Smooth muscle cell (in vitro differentiated cells): ENCODE measurements at regions not wholly inside any gene's neighbourhood (a gene's known extent, or its start where the extent isn't known, plus 50 kb on each side); places are given as distances from the start of the nearest gene placed in this dataset.

Source experiments
- DNase-seq: peaks from one replicate; lab custom pipeline; 2025; ENCODE audit not compliant: unreplicated experiment; lab: John Stamatoyannopoulos, UW
- H2AFZ ChIP-seq: fragments of 200-600 bp; sonication (generic); 2 replicates; pipeline ENCODE4 v1.6.0; 2016; ENCODE audit warnings: antibody characterized with exemption, low read depth, mild to moderate bottlenecking
- H3F3A ChIP-seq: fragments of 200-600 bp; sonication (generic); 2 replicates; pipeline ENCODE4 v1.6.0; 2017; ENCODE audit warnings: antibody characterized with exemption, low read depth
- H3K27ac ChIP-seq: fragments of 200-600 bp; sonication (generic); 2 replicates; pipeline ENCODE4 v1.5.1; 2016; ENCODE audit warnings: low read depth, mild to moderate bottlenecking
- H3K27me3 ChIP-seq: fragments of 200-600 bp; sonication (generic); 2 replicates; pipeline ENCODE4 v1.6.1; 2016; ENCODE audit warnings: low read depth, mild to moderate bottlenecking
- H3K36me3 ChIP-seq: fragments of 200-600 bp; sonication (generic); 2 replicates; pipeline ENCODE4 v1.5.1; 2016; ENCODE audit warnings: low read depth
- H3K4me1 ChIP-seq: fragments of 200-600 bp; sonication (generic); 2 replicates; pipeline ENCODE4 v1.5.1; 2016; ENCODE audit warnings: low read depth
- H3K4me2 ChIP-seq: fragments of 200-600 bp; sonication (generic); 2 replicates; pipeline ENCODE4 v1.6.0; 2016; ENCODE audit warnings: mild to moderate bottlenecking
- H3K4me3 ChIP-seq: fragments of 200-600 bp; sonication (generic); 2 replicates; pipeline ENCODE4 v1.5.1; 2016; ENCODE audit warnings: mild to moderate bottlenecking
- H3K79me2 ChIP-seq: fragments of 200-600 bp; sonication (generic); 2 replicates; pipeline ENCODE4 v1.6.0; 2016; ENCODE audit warnings: low read depth, mild to moderate bottlenecking
- H3K9ac ChIP-seq: fragments of 200-600 bp; sonication (generic); 2 replicates; pipeline ENCODE4 v1.6.0; 2016; ENCODE audit warnings: low read depth
- H3K9me3 ChIP-seq: fragments of 200-600 bp; sonication (generic); replicated peaks from 2 replicates; pipeline ENCODE4 v1.5.1; 2016; ENCODE audit warnings: low read depth
- H4K20me1 ChIP-seq: fragments of 200-600 bp; sonication (generic); 2 replicates; pipeline ENCODE4 v1.6.0; 2016; ENCODE audit warnings: low read depth
- WGBS: methylation state at CpG from one replicate; pipeline ENCODE4 v1.1.7; 2016; ENCODE audit warnings: low lambda C conversion rate; 5-methylcytosine and 5-hydroxymethylcytosine counted together
- TF ChIP-seq, protein P1 (sequence below): fragments of 200-600 bp; sonication (generic); IDR thresholded peaks from 2 replicates; pipeline ENCODE4 v1.5.1; 2017; ENCODE audit warnings: borderline replicate concordance, mild to moderate bottlenecking, antibody characterized with exemption; ENCODE audit not compliant: insufficient read depth, poor library complexity, severe bottlenecking

DNA sequence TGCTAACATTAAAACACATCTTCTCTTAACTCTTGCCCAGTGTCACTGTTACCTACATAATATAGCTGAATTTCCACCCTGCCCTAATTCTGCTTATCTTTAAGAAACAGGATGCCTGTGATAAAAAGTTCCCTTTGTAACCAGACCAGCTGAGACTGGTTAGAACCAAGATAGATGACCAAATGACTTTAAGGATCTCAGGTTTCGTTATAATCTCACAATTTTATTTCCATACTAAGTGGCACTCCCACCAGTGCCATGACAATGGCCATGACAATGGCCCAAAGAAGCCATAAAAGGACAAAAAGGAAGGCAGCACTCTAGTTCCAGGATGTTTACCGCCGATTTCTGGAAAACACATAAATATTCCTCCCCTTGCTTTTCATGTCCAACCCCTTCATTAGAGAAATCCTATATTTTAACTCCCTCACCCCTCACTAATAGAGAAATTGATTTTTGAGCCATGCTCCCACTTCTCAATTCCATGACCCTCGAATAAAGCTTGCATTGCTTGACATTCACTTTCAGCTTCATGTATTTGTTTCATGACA is 126.1 kb downstream of the ELAPOR2 start:
- Histone ChIP-seq H3K4me3 (no peak overlapping the region), H3K9me3 (no peaks in the 10 kb centered on the region), H3K9ac (no peak overlapping the region), H3K27me3 (no peaks in the 10 kb centered on the region), H3K36me3 (peaks cover 7% of the 10 kb centered on the region), H2AFZ (no peak overlapping the region), H3K4me2 (no peak overlapping the region), H3K4me1 (no peaks in the 10 kb centered on the region), H4K20me1 (no peaks in the 10 kb centered on the region), H3K27ac (no peak overlapping the region), H3F3A (no peaks in the 10 kb centered on the region), H3K79me2 (no peaks in the 10 kb centered on the region)
- WGBS: 98% methylated on average over 4 of the region's 4 CpGs
- TF ChIP-seq, protein P1, sequence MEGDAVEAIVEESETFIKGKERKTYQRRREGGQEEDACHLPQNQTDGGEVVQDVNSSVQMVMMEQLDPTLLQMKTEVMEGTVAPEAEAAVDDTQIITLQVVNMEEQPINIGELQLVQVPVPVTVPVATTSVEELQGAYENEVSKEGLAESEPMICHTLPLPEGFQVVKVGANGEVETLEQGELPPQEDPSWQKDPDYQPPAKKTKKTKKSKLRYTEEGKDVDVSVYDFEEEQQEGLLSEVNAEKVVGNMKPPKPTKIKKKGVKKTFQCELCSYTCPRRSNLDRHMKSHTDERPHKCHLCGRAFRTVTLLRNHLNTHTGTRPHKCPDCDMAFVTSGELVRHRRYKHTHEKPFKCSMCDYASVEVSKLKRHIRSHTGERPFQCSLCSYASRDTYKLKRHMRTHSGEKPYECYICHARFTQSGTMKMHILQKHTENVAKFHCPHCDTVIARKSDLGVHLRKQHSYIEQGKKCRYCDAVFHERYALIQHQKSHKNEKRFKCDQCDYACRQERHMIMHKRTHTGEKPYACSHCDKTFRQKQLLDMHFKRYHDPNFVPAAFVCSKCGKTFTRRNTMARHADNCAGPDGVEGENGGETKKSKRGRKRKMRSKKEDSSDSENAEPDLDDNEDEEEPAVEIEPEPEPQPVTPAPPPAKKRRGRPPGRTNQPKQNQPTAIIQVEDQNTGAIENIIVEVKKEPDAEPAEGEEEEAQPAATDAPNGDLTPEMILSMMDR: no peak
- DNase-seq: no peak

DNA sequence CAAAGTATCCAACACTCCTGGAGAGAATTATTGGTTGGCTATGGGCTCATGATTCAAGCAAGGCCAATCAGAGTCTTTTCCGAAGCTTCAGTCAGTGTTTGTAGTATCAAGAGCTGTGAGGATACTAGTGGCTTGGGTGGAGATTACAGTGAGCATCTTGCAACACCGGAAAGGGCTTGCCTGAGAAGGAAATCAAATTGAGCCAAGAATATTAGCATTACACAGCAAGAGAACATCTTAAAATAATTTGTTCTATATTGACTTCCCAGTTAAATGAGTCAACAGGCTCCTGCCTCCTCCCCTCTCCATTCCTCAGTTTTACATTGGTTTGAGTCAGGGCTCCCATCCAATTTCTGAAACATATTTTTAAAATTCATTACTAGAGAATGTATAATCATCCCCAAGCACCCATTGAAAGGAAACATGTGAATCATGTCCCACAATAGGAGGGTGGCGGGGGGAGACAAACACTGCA is 127.4 kb downstream of the ELAPOR2 start:
- Histone ChIP-seq H3K9ac (no peak overlapping the region), H3F3A (no peaks in the 10 kb centered on the region)
- TF ChIP-seq, protein P1: no peak

DNA sequence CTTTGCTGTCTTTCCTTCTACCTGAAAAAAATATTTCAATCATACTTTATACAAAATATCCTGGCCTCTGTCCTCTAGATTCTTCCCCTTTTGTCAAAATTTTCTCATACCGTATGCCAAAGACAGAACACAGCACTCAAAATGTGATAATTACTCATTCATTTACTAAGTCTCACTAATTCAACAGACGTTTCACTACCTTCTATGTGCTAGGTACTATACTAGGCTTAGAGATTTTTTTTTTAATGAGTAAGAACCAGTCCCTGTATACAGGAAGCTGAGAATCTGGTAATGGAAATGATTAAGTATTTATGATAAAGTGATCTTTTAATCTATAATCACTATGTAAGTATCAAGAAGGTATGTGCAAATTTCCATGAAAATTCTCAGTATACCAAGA is 128.0 kb downstream of the ELAPOR2 start:
- H3K36me3 ChIP-seq: peaks cover 4% of the 10 kb centered on the region

More for the DNA sequence above, 127.4 kb downstream of the ELAPOR2 start:
- no peaks in the 10 kb centered on the region for H3K4me1 ChIP-seq
- H3K9me3 ChIP-seq: no peaks in the 10 kb centered on the region
- no peaks in the 10 kb centered on the region for H3K27me3 ChIP-seq
- H3K27ac ChIP-seq: no peak overlapping the region
- H3K4me2 ChIP-seq: no peak overlapping the region
- H4K20me1 ChIP-seq: no peaks in the 10 kb centered on the region
- DNase-seq: no peak
- H3K4me3 ChIP-seq: no peak overlapping the region
- no peaks in the 10 kb centered on the region for H3K79me2 ChIP-seq
- peaks cover 4% of the 10 kb centered on the region for H3K36me3 ChIP-seq
- WGBS: 93% methylated on average over 3 of the region's 3 CpGs
- H2AFZ ChIP-seq: no peak overlapping the region

More for the DNA sequence above, 128.0 kb downstream of the ELAPOR2 start:
- Histone ChIP-seq H3K27me3 (no peaks in the 10 kb centered on the region), H3K9me3 (no peaks in the 10 kb centered on the region), H3K4me3 (no peak overlapping the region), H3K9ac (no peak overlapping the region), H3K79me2 (no peaks in the 10 kb centered on the region), H3K27ac (no peak overlapping the region), H4K20me1 (no peaks in the 10 kb centered on the region), H2AFZ (no peak overlapping the region), H3K4me2 (no peak overlapping the region), H3K4me1 (no peaks in the 10 kb centered on the region), H3F3A (no peaks in the 10 kb centered on the region)
- 97% methylated on average over 2 of the region's 2 CpGs for WGBS
- no peak for DNase-seq
- TF ChIP-seq, protein P1: no peak
